ENCODE measurements at regions not wholly inside any gene's neighbourhood (a gene's known extent, or its start where the extent isn't known, plus 50 kb on each side); places are given as distances from the start of the nearest gene placed in this dataset.

- TF ChIP-seq ATF3 (IDR thresholded peaks at IDR 0.05) (no peak), ZBTB33 (IDR thresholded peaks at IDR 0.05; ENCODE audit: extremely low read depth, insufficient replicate concordance, low read length) (no peak), SIN3A (IDR thresholded peaks at IDR 0.05; ENCODE audit: low read depth) (no peak)
Measured at GRCh38 chr2:8570637-8571036, 111.2 kb upstream of the ID2 start (continued).

GRCh38 chr2:8571301-8571791, 110.5 kb upstream of the ID2 start:
- no TSS peak for BruUV-seq (replicated peaks)
- CTCF ChIA-PET, result no interaction called here

More at GRCh38 chr2:8571301-8571791, 110.5 kb upstream of the ID2 start:
- no peaks in the 10 kb centered on the region for H3K9me2 ChIP-seq (ENCODE audit: insufficient read depth)
- ChIA-PET RAD21 (ENCODE audit: low non-redundant PET in 1 of 2, low total read pairs in 2 of 2, uncharacterized antibody in 2 of 2, unreplicated experiment in 2 of 2) (no interaction called here), POLR2A (no interaction called here)
- intact Hi-C loops (cut with micrococcal nuclease), result no loop called here
- H3K9me3 ChIP-seq (ENCODE audit: control insufficient read depth in 1 of 2, insufficient read depth in 1 of 2, low read depth in 1 of 2, low read length in 2 of 2), result no peaks in the 10 kb centered on the region
- DNase-seq (ENCODE audit: low read depth, low spot score), result no peak
- no peaks in the 10 kb centered on the region for H3K4me1 ChIP-seq (ENCODE audit: control insufficient read depth in 1 of 2, insufficient read depth in 2 of 2, low read length in 2 of 2)
- H3K27ac ChIP-seq (ENCODE audit: low read depth, low read length), result no peak overlapping the region
- no peak overlapping the region for H3K4me3 ChIP-seq (replicated peaks in 1 of 2; ENCODE audit: low read depth in 1 of 2, low read length in 2 of 2)
- TF ChIP-seq, protein P1, sequence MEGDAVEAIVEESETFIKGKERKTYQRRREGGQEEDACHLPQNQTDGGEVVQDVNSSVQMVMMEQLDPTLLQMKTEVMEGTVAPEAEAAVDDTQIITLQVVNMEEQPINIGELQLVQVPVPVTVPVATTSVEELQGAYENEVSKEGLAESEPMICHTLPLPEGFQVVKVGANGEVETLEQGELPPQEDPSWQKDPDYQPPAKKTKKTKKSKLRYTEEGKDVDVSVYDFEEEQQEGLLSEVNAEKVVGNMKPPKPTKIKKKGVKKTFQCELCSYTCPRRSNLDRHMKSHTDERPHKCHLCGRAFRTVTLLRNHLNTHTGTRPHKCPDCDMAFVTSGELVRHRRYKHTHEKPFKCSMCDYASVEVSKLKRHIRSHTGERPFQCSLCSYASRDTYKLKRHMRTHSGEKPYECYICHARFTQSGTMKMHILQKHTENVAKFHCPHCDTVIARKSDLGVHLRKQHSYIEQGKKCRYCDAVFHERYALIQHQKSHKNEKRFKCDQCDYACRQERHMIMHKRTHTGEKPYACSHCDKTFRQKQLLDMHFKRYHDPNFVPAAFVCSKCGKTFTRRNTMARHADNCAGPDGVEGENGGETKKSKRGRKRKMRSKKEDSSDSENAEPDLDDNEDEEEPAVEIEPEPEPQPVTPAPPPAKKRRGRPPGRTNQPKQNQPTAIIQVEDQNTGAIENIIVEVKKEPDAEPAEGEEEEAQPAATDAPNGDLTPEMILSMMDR (IDR thresholded peaks at IDR 0.05 in 2 of 3, conservative IDR thresholded peaks at IDR 0.05 in 1 of 3; ENCODE audit: borderline replicate concordance in 1 of 3, insufficient read depth in 1 of 3, low read depth in 2 of 3, low read length in 2 of 3), result no peak
- no peak for TF ChIP-seq ZBTB33 (IDR thresholded peaks at IDR 0.05; ENCODE audit: extremely low read depth, insufficient replicate concordance, low read length)
- no peaks in the 10 kb centered on the region for H3K79me2 ChIP-seq (ENCODE audit: insufficient read depth, low read length)
- no peak overlapping the region for H2AFZ ChIP-seq (ENCODE audit: low read depth, low read length, poor library complexity, severe bottlenecking)
- H3K9ac ChIP-seq (ENCODE audit: low read length), result no peak overlapping the region
- no peaks in the 10 kb centered on the region for H4K20me1 ChIP-seq (ENCODE audit: insufficient read depth)
- no peak for ATAC-seq
- no peaks in the 10 kb centered on the region for H3K27me3 ChIP-seq (ENCODE audit: insufficient read depth, low read length)
- H3K4me2 ChIP-seq (ENCODE audit: low read length), result no peak overlapping the region
- no peaks in the 10 kb centered on the region for H3K36me3 ChIP-seq (ENCODE audit: control insufficient read depth in 1 of 2, insufficient read depth in 2 of 2, low read length in 2 of 2)
